ENCODE measurements at regions not wholly inside any gene's neighbourhood (a gene's known extent, or its start where the extent isn't known, plus 50 kb on each side); places are given as distances from the start of the nearest gene placed in this dataset.

DNA sequence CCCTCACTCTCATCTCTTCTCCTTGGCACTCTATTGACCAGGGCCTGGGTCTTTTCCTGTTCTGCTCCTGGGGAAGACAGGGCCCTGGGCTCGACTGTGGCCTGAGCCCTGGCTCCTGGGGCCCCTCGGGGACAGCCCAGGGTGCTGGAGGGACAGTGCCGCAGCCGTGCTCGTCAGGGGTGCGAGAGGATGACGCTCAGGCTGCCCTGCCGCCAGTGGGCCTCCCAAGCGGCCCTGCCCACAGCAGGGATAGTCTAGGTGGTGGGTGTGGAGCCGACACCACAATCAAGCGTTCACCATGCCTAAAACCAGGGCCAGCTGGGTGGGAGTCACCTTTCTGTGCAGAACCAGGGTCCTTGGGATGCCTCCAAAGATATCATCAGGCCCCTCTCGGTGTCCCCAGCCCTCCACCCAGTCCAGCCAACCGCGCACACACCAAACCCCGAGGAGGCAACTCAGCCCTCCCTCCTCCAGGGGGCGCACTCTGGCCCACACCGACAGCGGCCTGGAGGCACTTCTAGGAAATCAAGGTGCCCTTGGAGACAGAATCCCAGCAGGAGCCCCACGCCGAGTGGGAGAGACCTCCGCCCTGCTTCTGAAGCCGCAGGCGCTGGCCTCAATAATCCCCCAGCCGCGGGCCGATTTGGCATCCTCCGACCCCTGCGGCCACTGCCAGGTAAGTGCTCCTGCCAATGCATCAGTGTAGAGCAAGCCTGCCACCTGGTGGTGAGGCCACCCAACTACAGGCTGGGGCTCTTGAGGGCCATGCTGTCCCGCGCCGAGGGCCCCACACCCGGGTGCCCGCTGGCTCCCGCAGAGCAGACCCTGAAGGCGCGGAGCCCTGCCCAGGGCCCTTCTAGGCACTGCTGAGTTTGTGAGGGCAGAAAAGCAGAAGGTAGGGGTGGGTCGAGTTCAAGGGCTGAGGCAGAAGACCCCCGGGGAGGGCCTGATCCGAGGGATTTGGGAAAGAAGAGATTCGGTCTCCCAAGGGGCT, 496.4 kb downstream of the BUD13 start:
- H3K27me3 ChIP-seq (ENCODE audit: control insufficient read depth in 1 of 2, insufficient read depth in 2 of 2, low read length in 2 of 2): no peaks in the 10 kb centered on the region; a peak in 1 of 5 replicates
- TF ChIP-seq CBX5 (CRISPR knock-in tag; IDR thresholded peaks at IDR 0.05; ENCODE audit: borderline replicate concordance) (peak; percentile 40; the same call in 1 of the 2 replicates), TBL1XR1 (IDR thresholded peaks at IDR 0.05; ENCODE audit: borderline replicate concordance, low read length, partially characterized antibody) (no peak), MEF2D (CRISPR knock-in tag; IDR thresholded peaks at IDR 0.05) (no peak), TCF12 (IDR thresholded peaks at IDR 0.05) (no peak), TCF12 (CRISPR knock-in tag; IDR thresholded peaks at IDR 0.05) (no peak), TSC22D2 (CRISPR knock-in tag; IDR thresholded peaks at IDR 0.05; ENCODE audit: borderline replicate concordance) (no peak), SAP130 (CRISPR knock-in tag; IDR thresholded peaks at IDR 0.05; ENCODE audit: low read depth) (no peak), CREM (IDR thresholded peaks at IDR 0.05) (no peak), CREM (CRISPR knock-in tag; IDR thresholded peaks at IDR 0.05) (no peak), RFX1 (IDR thresholded peaks at IDR 0.05) (no peak), ZBTB38 (CRISPR knock-in tag; IDR thresholded peaks at IDR 0.05) (no peak), NCOA2 (CRISPR knock-in tag; IDR thresholded peaks at IDR 0.05) (0 out of 2 replicates have a peak, but pooled peaks have one; percentile 9), POGZ (CRISPR knock-in tag; IDR thresholded peaks at IDR 0.05) (peak; percentile 76), SAFB2 (CRISPR knock-in tag; IDR thresholded peaks at IDR 0.05; ENCODE audit: borderline replicate concordance, low read depth) (no peak)
- TF ChIP-seq, protein P1, sequence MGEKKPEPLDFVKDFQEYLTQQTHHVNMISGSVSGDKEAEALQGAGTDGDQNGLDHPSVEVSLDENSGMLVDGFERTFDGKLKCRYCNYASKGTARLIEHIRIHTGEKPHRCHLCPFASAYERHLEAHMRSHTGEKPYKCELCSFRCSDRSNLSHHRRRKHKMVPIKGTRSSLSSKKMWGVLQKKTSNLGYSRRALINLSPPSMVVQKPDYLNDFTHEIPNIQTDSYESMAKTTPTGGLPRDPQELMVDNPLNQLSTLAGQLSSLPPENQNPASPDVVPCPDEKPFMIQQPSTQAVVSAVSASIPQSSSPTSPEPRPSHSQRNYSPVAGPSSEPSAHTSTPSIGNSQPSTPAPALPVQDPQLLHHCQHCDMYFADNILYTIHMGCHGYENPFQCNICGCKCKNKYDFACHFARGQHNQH (CRISPR knock-in tag; IDR thresholded peaks at IDR 0.05): peak; percentile 52; the same call in 1 of the 2 replicates
- TF ChIP-seq, protein P2, sequence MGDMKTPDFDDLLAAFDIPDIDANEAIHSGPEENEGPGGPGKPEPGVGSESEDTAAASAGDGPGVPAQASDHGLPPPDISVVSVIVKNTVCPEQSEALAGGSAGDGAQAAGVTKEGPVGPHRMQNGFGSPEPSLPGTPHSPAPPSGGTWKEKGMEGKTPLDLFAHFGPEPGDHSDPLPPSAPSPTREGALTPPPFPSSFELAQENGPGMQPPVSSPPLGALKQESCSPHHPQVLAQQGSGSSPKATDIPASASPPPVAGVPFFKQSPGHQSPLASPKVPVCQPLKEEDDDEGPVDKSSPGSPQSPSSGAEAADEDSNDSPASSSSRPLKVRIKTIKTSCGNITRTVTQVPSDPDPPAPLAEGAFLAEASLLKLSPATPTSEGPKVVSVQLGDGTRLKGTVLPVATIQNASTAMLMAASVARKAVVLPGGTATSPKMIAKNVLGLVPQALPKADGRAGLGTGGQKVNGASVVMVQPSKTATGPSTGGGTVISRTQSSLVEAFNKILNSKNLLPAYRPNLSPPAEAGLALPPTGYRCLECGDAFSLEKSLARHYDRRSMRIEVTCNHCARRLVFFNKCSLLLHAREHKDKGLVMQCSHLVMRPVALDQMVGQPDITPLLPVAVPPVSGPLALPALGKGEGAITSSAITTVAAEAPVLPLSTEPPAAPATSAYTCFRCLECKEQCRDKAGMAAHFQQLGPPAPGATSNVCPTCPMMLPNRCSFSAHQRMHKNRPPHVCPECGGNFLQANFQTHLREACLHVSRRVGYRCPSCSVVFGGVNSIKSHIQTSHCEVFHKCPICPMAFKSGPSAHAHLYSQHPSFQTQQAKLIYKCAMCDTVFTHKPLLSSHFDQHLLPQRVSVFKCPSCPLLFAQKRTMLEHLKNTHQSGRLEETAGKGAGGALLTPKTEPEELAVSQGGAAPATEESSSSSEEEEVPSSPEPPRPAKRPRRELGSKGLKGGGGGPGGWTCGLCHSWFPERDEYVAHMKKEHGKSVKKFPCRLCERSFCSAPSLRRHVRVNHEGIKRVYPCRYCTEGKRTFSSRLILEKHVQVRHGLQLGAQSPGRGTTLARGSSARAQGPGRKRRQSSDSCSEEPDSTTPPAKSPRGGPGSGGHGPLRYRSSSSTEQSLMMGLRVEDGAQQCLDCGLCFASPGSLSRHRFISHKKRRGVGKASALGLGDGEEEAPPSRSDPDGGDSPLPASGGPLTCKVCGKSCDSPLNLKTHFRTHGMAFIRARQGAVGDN (CRISPR knock-in tag; IDR thresholded peaks at IDR 0.05): peak; percentile 63

More for the DNA sequence above, 496.4 kb downstream of the BUD13 start:
- in situ Hi-C loops (cut with HindIII; ENCODE audit: extremely low pct_ligation_motif_present, low pct_unique_long_range_greater_than_20kb) (no loop called here), intact Hi-C loops (cut with micrococcal nuclease; ENCODE audit: unreplicated experiment) (loop anchor here (2.0 kb wide), 2 partner anchors 286 to 1502 kb away; no protein-coding TSS in a partner anchor)
- Histone ChIP-seq H3K4me2 (ENCODE audit: low read depth, low read length) (peak overlapping the region; percentile 65), H3K79me2 (ENCODE audit: insufficient read depth, low read length) (no peaks in the 10 kb centered on the region), H3K36me3 (replicated peaks in 1 of 2; ENCODE audit: control insufficient read depth in 1 of 2, insufficient read depth in 2 of 2, low read length in 2 of 2) (no peaks in the 10 kb centered on the region), H3K4me1 (ENCODE audit: insufficient read depth, low read length) (peaks cover 6% of the 10 kb centered on the region; the same call in 1 of the 2 replicates), H3K9me3 (ENCODE audit: low read length) (no peaks in the 10 kb centered on the region), H3K9ac (ENCODE audit: insufficient read depth, low read depth, low read length) (peak overlapping the region; percentile 9; the same call in 1 of the 2 replicates), H3K4me3 (replicated peaks in 1 of 3; ENCODE audit: insufficient read depth in 1 of 3, low read depth in 2 of 3, low read length in 3 of 3) (peak overlapping the region; percentile 39 to 71 (median 43); a peak in 4 of 6 replicates), H2AFZ (ENCODE audit: low read length) (no peak overlapping the region), H4K20me1 (ENCODE audit: insufficient read depth, low read length) (no peaks in the 10 kb centered on the region), H3K27ac (ENCODE audit: extremely low read length, insufficient read depth, low read length) (no peak overlapping the region)
- 50% methylated on average over 2 of the region's 40 CpGs for WGBS (ENCODE audit: low lambda C conversion rate)
- POLR2A ChIA-PET: no interaction called here
- DNase-seq (ENCODE audit: low spot score) (peak; percentile 67), FAIRE-seq (no peak), ATAC-seq (peak; percentile 97)
- no TSS peak for BruUV-seq (replicated peaks)
- CTCF ChIA-PET (ENCODE audit: low intra/inter-chr PET ratio, low total read pairs): interaction anchor here (1.2 to 2.2 kb wide), 5 partner anchors 60 to 1537 kb away, joined by 4 to 11 read pairs (median 6); no protein-coding TSS in a partner anchor

All from HepG2 (cell line).